ENCODE measurements at regions not wholly inside any gene's neighbourhood (a gene's known extent, or its start where the extent isn't known, plus 50 kb on each side); places are given as distances from the start of the nearest gene placed in this dataset.

DNA sequence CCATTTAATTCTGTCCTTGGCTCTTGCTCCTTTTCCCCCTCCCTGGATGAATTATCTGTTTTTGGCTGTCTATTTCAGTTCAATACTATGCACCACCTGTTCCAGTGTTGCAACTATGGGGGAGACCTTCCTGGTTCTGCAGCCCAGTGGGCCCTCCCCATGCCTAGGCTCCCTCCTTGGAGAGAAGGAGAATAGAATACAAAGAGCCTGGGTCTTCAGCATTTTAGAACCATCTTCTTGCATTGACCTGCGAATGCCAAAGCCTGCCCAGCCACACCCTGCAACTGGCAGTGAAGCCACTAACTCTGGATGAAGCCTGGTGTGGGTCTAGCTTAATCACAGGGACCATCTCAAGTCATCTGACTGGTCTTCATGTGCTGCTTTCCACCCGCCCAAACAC, 207.1 kb downstream of the HERPUD2 start:
- TF ChIP-seq, protein P1, sequence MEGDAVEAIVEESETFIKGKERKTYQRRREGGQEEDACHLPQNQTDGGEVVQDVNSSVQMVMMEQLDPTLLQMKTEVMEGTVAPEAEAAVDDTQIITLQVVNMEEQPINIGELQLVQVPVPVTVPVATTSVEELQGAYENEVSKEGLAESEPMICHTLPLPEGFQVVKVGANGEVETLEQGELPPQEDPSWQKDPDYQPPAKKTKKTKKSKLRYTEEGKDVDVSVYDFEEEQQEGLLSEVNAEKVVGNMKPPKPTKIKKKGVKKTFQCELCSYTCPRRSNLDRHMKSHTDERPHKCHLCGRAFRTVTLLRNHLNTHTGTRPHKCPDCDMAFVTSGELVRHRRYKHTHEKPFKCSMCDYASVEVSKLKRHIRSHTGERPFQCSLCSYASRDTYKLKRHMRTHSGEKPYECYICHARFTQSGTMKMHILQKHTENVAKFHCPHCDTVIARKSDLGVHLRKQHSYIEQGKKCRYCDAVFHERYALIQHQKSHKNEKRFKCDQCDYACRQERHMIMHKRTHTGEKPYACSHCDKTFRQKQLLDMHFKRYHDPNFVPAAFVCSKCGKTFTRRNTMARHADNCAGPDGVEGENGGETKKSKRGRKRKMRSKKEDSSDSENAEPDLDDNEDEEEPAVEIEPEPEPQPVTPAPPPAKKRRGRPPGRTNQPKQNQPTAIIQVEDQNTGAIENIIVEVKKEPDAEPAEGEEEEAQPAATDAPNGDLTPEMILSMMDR (IDR thresholded peaks at IDR 0.05), result no peak
- TF ChIP-seq POLR2A (IDR thresholded peaks at IDR 0.05) (no peak), POLR2AphosphoS5 (IDR thresholded peaks at IDR 0.05) (no peak), EP300 (IDR thresholded peaks at IDR 0.05) (no peak)

Data from sigmoid colon (tissue), 4 donors.